ENCODE measurements at regions not wholly inside any gene's neighbourhood (a gene's known extent, or its start where the extent isn't known, plus 50 kb on each side); places are given as distances from the start of the nearest gene placed in this dataset.

DNA sequence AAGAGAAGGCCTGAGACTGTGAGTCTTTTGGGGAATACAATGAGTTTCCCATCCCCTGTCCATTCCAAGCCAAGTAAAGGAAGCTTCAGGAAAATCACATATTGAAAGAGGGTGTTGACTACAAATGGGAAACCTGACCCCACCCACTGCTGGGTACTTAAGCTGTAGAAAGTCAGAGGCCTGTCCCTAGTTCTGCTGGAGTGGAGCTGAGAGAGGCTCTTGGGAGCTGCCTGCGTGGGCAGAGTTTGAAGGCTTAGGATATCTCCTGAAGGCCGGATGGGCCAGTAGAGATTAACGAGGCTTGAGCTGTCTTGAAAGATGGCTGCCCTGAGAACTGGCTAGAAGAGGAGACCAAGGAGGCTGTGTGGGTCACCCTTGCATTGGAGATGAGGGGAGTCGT lies 176.2 kb upstream of the NECTIN1 start:
- Histone ChIP-seq H3K4me2 (ENCODE audit: low read length) (no peak overlapping the region), H3K4me3 (ENCODE audit: low read length) (no peak overlapping the region), H3K36me3 (ENCODE audit: control insufficient read depth, low read length) (no peaks in the 10 kb centered on the region), H3K27me3 (ENCODE audit: control insufficient read depth, low read length) (peaks cover 2% of the 10 kb centered on the region; the same call in 1 of the 2 replicates), H4K20me1 (ENCODE audit: control insufficient read depth, insufficient read depth, low read depth, low read length) (no peaks in the 10 kb centered on the region), H3K9me3 (ENCODE audit: control insufficient read depth, insufficient read depth, low read length) (no peaks in the 10 kb centered on the region), H3F3A (ENCODE audit: control insufficient read depth, insufficient read depth) (no peaks in the 10 kb centered on the region), H3K27ac (ENCODE audit: low read depth, low read length) (no peak overlapping the region), H3K9me2 (replicated peaks; ENCODE audit: control insufficient read depth, low read length) (no peaks in the 10 kb centered on the region), H3K79me2 (ENCODE audit: control insufficient read depth, low read length) (no peaks in the 10 kb centered on the region), H3K4me1 (ENCODE audit: control insufficient read depth, low read length) (no peaks in the 10 kb centered on the region)
- TF ChIP-seq EZH2phosphoT487 (IDR thresholded peaks at IDR 0.05; ENCODE audit: borderline replicate concordance, low read length), result no peak
- TF ChIP-seq, protein P1, sequence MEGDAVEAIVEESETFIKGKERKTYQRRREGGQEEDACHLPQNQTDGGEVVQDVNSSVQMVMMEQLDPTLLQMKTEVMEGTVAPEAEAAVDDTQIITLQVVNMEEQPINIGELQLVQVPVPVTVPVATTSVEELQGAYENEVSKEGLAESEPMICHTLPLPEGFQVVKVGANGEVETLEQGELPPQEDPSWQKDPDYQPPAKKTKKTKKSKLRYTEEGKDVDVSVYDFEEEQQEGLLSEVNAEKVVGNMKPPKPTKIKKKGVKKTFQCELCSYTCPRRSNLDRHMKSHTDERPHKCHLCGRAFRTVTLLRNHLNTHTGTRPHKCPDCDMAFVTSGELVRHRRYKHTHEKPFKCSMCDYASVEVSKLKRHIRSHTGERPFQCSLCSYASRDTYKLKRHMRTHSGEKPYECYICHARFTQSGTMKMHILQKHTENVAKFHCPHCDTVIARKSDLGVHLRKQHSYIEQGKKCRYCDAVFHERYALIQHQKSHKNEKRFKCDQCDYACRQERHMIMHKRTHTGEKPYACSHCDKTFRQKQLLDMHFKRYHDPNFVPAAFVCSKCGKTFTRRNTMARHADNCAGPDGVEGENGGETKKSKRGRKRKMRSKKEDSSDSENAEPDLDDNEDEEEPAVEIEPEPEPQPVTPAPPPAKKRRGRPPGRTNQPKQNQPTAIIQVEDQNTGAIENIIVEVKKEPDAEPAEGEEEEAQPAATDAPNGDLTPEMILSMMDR (IDR thresholded peaks at IDR 0.05; ENCODE audit: low read depth, low read length, poor library complexity, severe bottlenecking), result no peak

DNA sequence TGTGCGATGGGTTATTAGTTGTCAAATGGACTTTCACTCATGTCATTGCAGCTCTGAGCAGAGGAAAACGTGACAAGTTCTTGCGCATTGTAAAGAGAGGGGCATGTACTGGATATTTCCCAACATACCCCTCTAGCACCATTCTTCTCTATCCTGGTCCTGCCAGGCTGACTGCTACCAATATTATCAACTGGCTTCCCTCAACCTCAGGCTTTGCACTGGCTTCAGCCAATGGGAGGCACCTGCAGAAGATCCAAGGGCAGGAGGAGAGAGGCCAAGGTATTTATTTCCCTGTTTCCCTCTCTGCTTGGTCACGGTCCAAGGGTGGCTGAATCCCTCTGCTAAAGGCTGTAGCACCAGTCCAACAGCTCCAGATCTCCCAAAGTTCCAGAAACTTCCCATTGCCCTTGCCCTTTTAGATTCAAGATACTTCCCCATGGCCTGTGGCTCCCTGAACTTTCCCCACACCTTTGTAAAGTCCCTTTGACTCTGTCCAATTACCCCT lies 175.6 kb upstream of the NECTIN1 start:
- no peaks in the 10 kb centered on the region for H4K20me1 ChIP-seq (ENCODE audit: control insufficient read depth, insufficient read depth, low read depth, low read length)
- H3K79me2 ChIP-seq (ENCODE audit: control insufficient read depth, low read length), result no peaks in the 10 kb centered on the region

DNA sequence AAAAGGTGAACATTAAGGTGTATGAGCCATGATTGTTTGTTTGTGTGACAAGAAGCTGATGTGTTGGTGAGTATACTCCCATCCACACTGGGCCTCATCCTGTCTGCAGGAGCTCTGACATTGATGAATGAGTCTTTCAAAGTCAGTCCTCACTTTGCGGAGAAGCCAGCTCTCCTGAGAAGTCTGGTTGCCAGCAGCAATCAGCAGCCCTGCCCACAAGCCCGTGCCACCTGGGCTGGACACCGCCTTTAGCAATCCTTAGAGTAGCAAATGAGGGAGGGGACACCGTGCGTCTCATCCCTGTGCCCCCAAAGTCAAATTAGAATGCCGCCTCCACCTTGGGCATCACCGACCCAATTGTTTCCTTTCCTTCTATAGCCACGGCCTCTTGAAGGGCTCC lies 174.8 kb upstream of the NECTIN1 start:
- no peak overlapping the region for H3K4me2 ChIP-seq (ENCODE audit: low read length)
- no peak overlapping the region for H3K27ac ChIP-seq (ENCODE audit: low read depth, low read length)
- H3K27me3 ChIP-seq (ENCODE audit: control insufficient read depth, low read length), result peaks cover 2% of the 10 kb centered on the region; the same call in 1 of the 2 replicates
- no peaks in the 10 kb centered on the region for H3K36me3 ChIP-seq (ENCODE audit: control insufficient read depth, low read length)
- H3K4me3 ChIP-seq (ENCODE audit: low read length), result no peak overlapping the region
- TF ChIP-seq EZH2phosphoT487 (IDR thresholded peaks at IDR 0.05; ENCODE audit: borderline replicate concordance, low read length), result no peak
- TF ChIP-seq, protein P1 (IDR thresholded peaks at IDR 0.05; ENCODE audit: low read depth, low read length, poor library complexity, severe bottlenecking), result no peak
- no peaks in the 10 kb centered on the region for H3K4me1 ChIP-seq (ENCODE audit: control insufficient read depth, low read length)
- H4K20me1 ChIP-seq (ENCODE audit: control insufficient read depth, insufficient read depth, low read depth, low read length), result no peaks in the 10 kb centered on the region
- H3K79me2 ChIP-seq (ENCODE audit: control insufficient read depth, low read length), result no peaks in the 10 kb centered on the region
- H3K9me2 ChIP-seq (replicated peaks; ENCODE audit: control insufficient read depth, low read length), result no peaks in the 10 kb centered on the region
- H3K9me3 ChIP-seq (ENCODE audit: control insufficient read depth, insufficient read depth, low read length), result no peaks in the 10 kb centered on the region
- H3F3A ChIP-seq (ENCODE audit: control insufficient read depth, insufficient read depth), result no peaks in the 10 kb centered on the region

More for the DNA sequence above, 175.6 kb upstream of the NECTIN1 start:
- TF ChIP-seq, protein P1 (IDR thresholded peaks at IDR 0.05; ENCODE audit: low read depth, low read length, poor library complexity, severe bottlenecking), result no peak
- TF ChIP-seq EZH2phosphoT487 (IDR thresholded peaks at IDR 0.05; ENCODE audit: borderline replicate concordance, low read length), result no peak
- Histone ChIP-seq H3F3A (ENCODE audit: control insufficient read depth, insufficient read depth) (no peaks in the 10 kb centered on the region), H3K4me2 (ENCODE audit: low read length) (no peak overlapping the region), H3K27ac (ENCODE audit: low read depth, low read length) (no peak overlapping the region), H3K4me1 (ENCODE audit: control insufficient read depth, low read length) (no peaks in the 10 kb centered on the region), H3K9me2 (replicated peaks; ENCODE audit: control insufficient read depth, low read length) (no peaks in the 10 kb centered on the region), H3K36me3 (ENCODE audit: control insufficient read depth, low read length) (no peaks in the 10 kb centered on the region), H3K9me3 (ENCODE audit: control insufficient read depth, insufficient read depth, low read length) (no peaks in the 10 kb centered on the region), H3K4me3 (ENCODE audit: low read length) (no peak overlapping the region), H3K27me3 (ENCODE audit: control insufficient read depth, low read length) (peaks cover 2% of the 10 kb centered on the region; the same call in 1 of the 2 replicates)
